Endothelial cell of umbilical vein (primary cell): ENCODE measurements at regions not wholly inside any gene's neighbourhood (a gene's known extent, or its start where the extent isn't known, plus 50 kb on each side); places are given as distances from the start of the nearest gene placed in this dataset.

Source experiments
- CTCF ChIP-seq, 2 donors: IDR thresholded peaks; 1 replicate in 1 of 2; 2 replicates in 1 of 2; pipeline ENCODE4 v1.5.1; 2011; ENCODE audit warnings: low read length in 2 of 2, mild to moderate bottlenecking in 2 of 2, moderate library complexity in 2 of 2, control low read depth in 1 of 2, inconsistent platforms in 1 of 2, low read depth in 1 of 2; ENCODE audit not compliant: insufficient read depth in 1 of 2; ENCODE audit errors: extremely low read depth in 1 of 2
- EZH2 ChIP-seq: IDR thresholded peaks from 2 replicates; pipeline ENCODE4 v1.6.1; 2012; ENCODE audit warnings: borderline replicate concordance, low read depth, mild to moderate bottlenecking, moderate library complexity, low read length, inconsistent platforms; ENCODE audit not compliant: severe bottlenecking
- MYC ChIP-seq: IDR thresholded peaks from one replicate; pipeline ENCODE4 v1.6.1; 2011; ENCODE audit warnings: mild to moderate bottlenecking, low read depth, low read length
- POLR2AphosphoS5 ChIP-seq: IDR thresholded peaks from 2 replicates; pipeline ENCODE4 v1.6.1; 2012; ENCODE audit warnings: low read depth, mild to moderate bottlenecking, control low read depth, low read length, moderate library complexity; ENCODE audit not compliant: insufficient read depth

- no peak for TF ChIP-seq CTCF (IDR thresholded peaks at IDR 0.05; ENCODE audit: extremely low read depth in 1 of 2, insufficient read depth in 1 of 2, low read depth in 1 of 2, low read length in 2 of 2)
- TF ChIP-seq MYC, result no peak
- TF ChIP-seq EZH2, result no peak
- no peak for TF ChIP-seq POLR2AphosphoS5
Observed at GRCh38 chr1:47677241-47677940, 239.5 kb downstream of the FOXD2 start.
